GM10266 (cell line): ENCODE measurements at regions not wholly inside any gene's neighbourhood (a gene's known extent, or its start where the extent isn't known, plus 50 kb on each side); places are given as distances from the start of the nearest gene placed in this dataset.

Experiments used
- DNase-seq: peaks from one replicate; pipeline ENCODE4 v3.0.0; 2012; ENCODE audit errors: extremely low spot score
- TF ChIP-seq, protein P1 (sequence below): IDR thresholded peaks from 2 replicates; pipeline ENCODE4 v1.5.1; 2012; ENCODE audit warnings: mild to moderate bottlenecking, low read depth; ENCODE audit not compliant: control insufficient read depth, insufficient read depth; ENCODE audit errors: missing control alignments

- TF ChIP-seq, protein P1, sequence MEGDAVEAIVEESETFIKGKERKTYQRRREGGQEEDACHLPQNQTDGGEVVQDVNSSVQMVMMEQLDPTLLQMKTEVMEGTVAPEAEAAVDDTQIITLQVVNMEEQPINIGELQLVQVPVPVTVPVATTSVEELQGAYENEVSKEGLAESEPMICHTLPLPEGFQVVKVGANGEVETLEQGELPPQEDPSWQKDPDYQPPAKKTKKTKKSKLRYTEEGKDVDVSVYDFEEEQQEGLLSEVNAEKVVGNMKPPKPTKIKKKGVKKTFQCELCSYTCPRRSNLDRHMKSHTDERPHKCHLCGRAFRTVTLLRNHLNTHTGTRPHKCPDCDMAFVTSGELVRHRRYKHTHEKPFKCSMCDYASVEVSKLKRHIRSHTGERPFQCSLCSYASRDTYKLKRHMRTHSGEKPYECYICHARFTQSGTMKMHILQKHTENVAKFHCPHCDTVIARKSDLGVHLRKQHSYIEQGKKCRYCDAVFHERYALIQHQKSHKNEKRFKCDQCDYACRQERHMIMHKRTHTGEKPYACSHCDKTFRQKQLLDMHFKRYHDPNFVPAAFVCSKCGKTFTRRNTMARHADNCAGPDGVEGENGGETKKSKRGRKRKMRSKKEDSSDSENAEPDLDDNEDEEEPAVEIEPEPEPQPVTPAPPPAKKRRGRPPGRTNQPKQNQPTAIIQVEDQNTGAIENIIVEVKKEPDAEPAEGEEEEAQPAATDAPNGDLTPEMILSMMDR = no peak
- DNase-seq = no peak
Observed at GRCh38 chr15:70270752-70271111, 173.0 kb upstream of the TLE3 start.

GRCh38 chr15:70269991-70270751 lies 172.5 kb upstream of the TLE3 start:
- no peak for DNase-seq
- TF ChIP-seq, protein P1 = no peak

DNA sequence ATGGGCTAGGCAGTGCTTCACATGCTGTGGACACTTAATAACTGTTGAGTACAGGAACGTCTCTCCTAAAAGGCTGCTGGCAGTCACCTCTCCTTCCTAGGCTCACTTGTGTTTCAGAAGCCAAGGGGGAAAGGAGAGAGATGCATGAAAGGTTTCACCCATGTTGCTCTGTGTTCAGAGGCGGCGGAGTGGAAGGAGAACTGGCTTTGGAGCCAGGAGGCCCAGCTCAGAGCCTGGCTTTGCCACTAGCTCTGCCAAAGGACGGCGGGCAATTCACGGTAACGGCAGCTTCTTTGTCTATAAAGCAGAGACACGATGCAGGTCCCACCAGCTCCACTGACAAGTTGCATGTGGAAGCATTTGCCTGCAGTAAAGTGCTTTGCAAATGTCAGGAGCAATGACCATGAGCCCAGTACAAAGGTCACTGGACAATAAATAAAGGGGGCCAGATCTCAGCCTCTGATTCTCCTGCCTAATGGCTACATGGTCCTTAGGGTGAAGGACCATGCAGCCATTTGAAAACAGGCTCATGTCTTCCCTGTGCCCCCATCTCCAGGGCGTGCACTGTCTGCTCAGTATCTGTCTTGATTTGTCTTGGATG lies 171.7 kb upstream of the TLE3 start:
- no peak for DNase-seq
- TF ChIP-seq, protein P1 = no peak

GRCh38 chr15:70268698-70269251 lies 171.1 kb upstream of the TLE3 start:
- TF ChIP-seq, protein P1 = no peak
- no peak for DNase-seq

- TF ChIP-seq, protein P1 = no peak
- no peak for DNase-seq
Observed at GRCh38 chr15:70267879-70268278, 170.2 kb upstream of the TLE3 start.

GRCh38 chr15:70267306-70267705 lies 169.6 kb upstream of the TLE3 start:
- TF ChIP-seq, protein P1 = no peak
- DNase-seq = no peak
